IMR-90 (cell line): ENCODE measurements at regions not wholly inside any gene's neighbourhood (a gene's known extent, or its start where the extent isn't known, plus 50 kb on each side); places are given as distances from the start of the nearest gene placed in this dataset.

Experiments used
- ATAC-seq: fragments of 200-7000 bp; cut with Tn5 transposase; 2 replicates; pipeline ENCODE4 v1.9.1; 2020; ENCODE audit warnings: low read depth, mild to moderate bottlenecking, moderate library complexity
- BruUV-seq: library from RNA; stranded (reverse); fragments of 400-500 nt; replicated peaks from 2 replicates; lab custom pipeline; 2021; lab: Mats Ljungman, UMichigan
- CTCF ChIA-PET: fragments of 300-600 bp; formaldehyde crosslinking; extraction: SDS; loops from one replicate; lab custom pipeline; 2021; ENCODE audit warnings: antibody characterized with exemption; lab: Yijun Ruan, JAX
- POLR2A ChIA-PET: fragments of 300-600 bp; sonication (Branson Sonifier 250); formaldehyde crosslinking; loops from one replicate; lab custom pipeline; 2022; ENCODE audit warnings: antibody characterized with exemption; ENCODE audit not compliant: unreplicated experiment; lab: Charles Lee
- DNase-seq: peaks from one replicate; pipeline ENCODE4 v3.0.0; 2013
- H2AFZ ChIP-seq: replicated peaks from 2 replicates; pipeline ENCODE3; 2013; ENCODE audit warnings: low read length, mild to moderate bottlenecking; ENCODE audit not compliant: poor library complexity
- H2AK5ac ChIP-seq: 2 replicates; pipeline ENCODE4 v1.6.1; 2013; ENCODE audit warnings: low read depth, low read length, inconsistent platforms
- H2AK9ac ChIP-seq: replicated peaks from 2 replicates; pipeline ENCODE3; 2013; ENCODE audit warnings: mild to moderate bottlenecking, low read depth, low read length, moderate library complexity; ENCODE audit not compliant: poor library complexity
- H2BK120ac ChIP-seq: 2 replicates; pipeline ENCODE4 v1.6.1; 2013; ENCODE audit warnings: low read depth, low read length, inconsistent platforms
- H2BK15ac ChIP-seq: 3 replicates; pipeline ENCODE4 v1.6.1; 2013; ENCODE audit warnings: low read depth, low read length, inconsistent platforms
- H2BK20ac ChIP-seq: 2 replicates; pipeline ENCODE4 v1.6.1; 2013; ENCODE audit warnings: low read depth, mild to moderate bottlenecking, inconsistent platforms, low read length, moderate library complexity
- H2BK5ac ChIP-seq: 2 replicates; pipeline ENCODE4 v1.6.1; 2013; ENCODE audit warnings: mild to moderate bottlenecking, low read depth, low read length, inconsistent platforms; ENCODE audit not compliant: poor library complexity, severe bottlenecking
- H3K14ac ChIP-seq: replicated peaks from 2 replicates; pipeline ENCODE4 v1.6.1; 2013; ENCODE audit warnings: low read depth, low read length, inconsistent platforms
- H3K18ac ChIP-seq: 2 replicates; pipeline ENCODE4 v1.6.1; 2013; ENCODE audit warnings: low read depth, low read length, control low read depth
- H3K23ac ChIP-seq: 2 replicates; pipeline ENCODE4 v1.6.1; 2013; ENCODE audit warnings: low read depth, low read length, inconsistent platforms
- H3K27ac ChIP-seq: 2 replicates; pipeline ENCODE4 v1.5.1; 2013; ENCODE audit warnings: mild to moderate bottlenecking, control low read depth, low read length; ENCODE audit not compliant: insufficient read depth
- H3K27me3 ChIP-seq: 2 replicates; pipeline ENCODE4 v1.6.1; 2013; ENCODE audit warnings: low read length; ENCODE audit not compliant: control insufficient read depth, insufficient read depth
- H3K36me3 ChIP-seq: 2 replicates; pipeline ENCODE4 v1.6.1; 2013; ENCODE audit warnings: low read length, mixed read lengths; ENCODE audit not compliant: control insufficient read depth, insufficient read depth
- H3K4ac ChIP-seq: 2 replicates; pipeline ENCODE4 v1.6.1; 2013; ENCODE audit warnings: low read depth, low read length, inconsistent platforms
- H3K4me1 ChIP-seq: 2 replicates; pipeline ENCODE4 v1.6.1; 2013; ENCODE audit warnings: low read length, mixed read lengths; ENCODE audit not compliant: control insufficient read depth, insufficient read depth
- H3K4me2 ChIP-seq: 2 replicates; pipeline ENCODE4 v1.6.1; 2013; ENCODE audit warnings: low read depth, mild to moderate bottlenecking, control low read depth, low read length, moderate library complexity
- H3K4me3 ChIP-seq: 2 replicates; pipeline ENCODE4 v1.5.1; 2013; ENCODE audit warnings: low read depth, mild to moderate bottlenecking, control low read depth, low read length, moderate library complexity; ENCODE audit not compliant: insufficient read depth
- H3K56ac ChIP-seq: 2 replicates; pipeline ENCODE4 v1.6.1; 2013; ENCODE audit warnings: low read length, inconsistent platforms; ENCODE audit not compliant: insufficient read depth; ENCODE audit errors: extremely low read depth
- H3K79me1 ChIP-seq, 2 experiments: 2 replicates each; pipeline ENCODE4 v1.6.1; 2013; ENCODE audit warnings: low read length in 2 of 2, inconsistent platforms in 1 of 2, low read depth in 1 of 2
- H3K9ac ChIP-seq: 2 replicates; pipeline ENCODE4 v1.6.1; 2013; ENCODE audit warnings: low read depth, low read length, control low read depth
- H3K9me1 ChIP-seq: 2 replicates; pipeline ENCODE4 v1.6.1; 2013; ENCODE audit warnings: low read length, inconsistent platforms; ENCODE audit not compliant: insufficient read depth
- H3K9me3 ChIP-seq: 2 replicates; pipeline ENCODE4 v1.6.1; 2013; ENCODE audit warnings: low read length; ENCODE audit not compliant: control insufficient read depth, insufficient read depth
- H4K20me1 ChIP-seq: 2 replicates; pipeline ENCODE4 v1.6.1; 2013; ENCODE audit warnings: low read length, inconsistent platforms; ENCODE audit not compliant: insufficient read depth
- H4K5ac ChIP-seq: 2 replicates; pipeline ENCODE4 v1.6.1; 2013; ENCODE audit warnings: mild to moderate bottlenecking, low read depth, low read length, control low read depth
- H4K8ac ChIP-seq, 2 experiments: 2 replicates each; pipeline ENCODE4 v1.6.1; 2013; ENCODE audit warnings: low read depth in 2 of 2, low read length in 2 of 2, control low read depth in 1 of 2, inconsistent platforms in 1 of 2
- H4K91ac ChIP-seq: 2 replicates; pipeline ENCODE4 v1.6.1; 2013; ENCODE audit warnings: low read depth, low read length, inconsistent platforms; ENCODE audit not compliant: insufficient read depth
- BHLHE40 ChIP-seq: fragments of 150-350 bp; IDR thresholded peaks from 2 replicates; pipeline ENCODE4 v1.6.1; 2016; ENCODE audit warnings: mild to moderate bottlenecking, low read depth, low read length
- CEBPB ChIP-seq: IDR thresholded peaks from 2 replicates; pipeline ENCODE4 v1.6.1; 2012; ENCODE audit warnings: low read depth, low read length, improper control_type of control experiment
- CHD1 ChIP-seq: IDR thresholded peaks from 2 replicates; pipeline ENCODE4 v1.6.1; 2012; ENCODE audit warnings: low read depth, low read length, improper control_type of control experiment
- CTCF ChIP-seq: conservative IDR thresholded peaks from 2 replicates; pipeline ENCODE4 v1.5.1; 2012; ENCODE audit warnings: mild to moderate bottlenecking, low read depth, low read length, improper control_type of control experiment
- ELK1 ChIP-seq: fragments of 150-350 bp; IDR thresholded peaks from 2 replicates; pipeline ENCODE4 v1.6.1; 2016; ENCODE audit warnings: low read depth, mild to moderate bottlenecking, low read length, moderate library complexity, borderline replicate concordance
- FOS ChIP-seq: fragments of 150-350 bp; IDR thresholded peaks from 2 replicates; pipeline ENCODE4 v1.6.1; 2016; ENCODE audit warnings: low read depth, low read length
- MAFK ChIP-seq: IDR thresholded peaks from 2 replicates; pipeline ENCODE4 v1.6.1; 2012; ENCODE audit warnings: low read depth, low read length, improper control_type of control experiment
- MXI1 ChIP-seq: IDR thresholded peaks from 2 replicates; pipeline ENCODE4 v1.6.1; 2012; ENCODE audit warnings: low read depth, mild to moderate bottlenecking, low read length, moderate library complexity, borderline replicate concordance
- NFE2L2 ChIP-seq: fragments of 150-350 bp; IDR thresholded peaks from 2 replicates; pipeline ENCODE4 v1.6.1; 2016; ENCODE audit warnings: low read depth, mild to moderate bottlenecking, low read length
- POLR2A ChIP-seq: IDR thresholded peaks from 2 replicates; pipeline ENCODE4 v1.6.1; 2012; ENCODE audit warnings: mild to moderate bottlenecking, low read depth, low read length
- RCOR1 ChIP-seq: IDR thresholded peaks from 2 replicates; pipeline ENCODE4 v1.6.1; 2012; ENCODE audit warnings: mild to moderate bottlenecking, low read length, improper control_type of control experiment; ENCODE audit not compliant: insufficient replicate concordance
- SMC3 ChIP-seq: fragments of 150-350 bp; IDR thresholded peaks from 2 replicates; pipeline ENCODE4 v1.6.1; 2016; ENCODE audit warnings: low read depth, mild to moderate bottlenecking, antibody characterized with exemption, low read length, moderate library complexity
- USF2 ChIP-seq: fragments of 150-350 bp; IDR thresholded peaks from 2 replicates; pipeline ENCODE4 v1.6.1; 2017; ENCODE audit warnings: mild to moderate bottlenecking, antibody characterized with exemption, low read length, low read depth
- WGBS, 2 experiments: methylation state at CpG; one replicate each; pipeline versions ENCODE4 v1.1.5 to v1.1.7; 2013; ENCODE audit warnings: missing lambda C conversion rate in 2 of 2; ENCODE audit not compliant: insufficient read length in 1 of 2; ENCODE audit errors: extremely low coverage in 2 of 2; 5-methylcytosine and 5-hydroxymethylcytosine counted together
- dilution Hi-C: fragments of 300-500 bp; cut with HindIII; formaldehyde crosslinking; loops from one replicate; pipeline ENCODE4 v1.14.3; 2018; ENCODE audit warnings: low sequenced_read_pairs; ENCODE audit not compliant: unreplicated experiment
- in situ Hi-C: fragments of 300-500 bp; cut with MboI; formaldehyde crosslinking; loops from 3 replicates; pipeline ENCODE4 v1.14.3; 2019; ENCODE audit warnings: low sequenced_read_pairs, inconsistent platforms, mixed read lengths
- intact Hi-C: fragments of 100-400 bp; cut with micrococcal nuclease; formaldehyde crosslinking; loops from 2 replicates; pipeline ENCODE4 v1.10.0; 2022

- Histone ChIP-seq H2BK120ac (no peak overlapping the region), H3K56ac (no peak overlapping the region), H3K18ac (no peak overlapping the region), H3K79me1 (no peaks in the 10 kb centered on the region), H3K23ac (no peak overlapping the region), H4K20me1 (no peaks in the 10 kb centered on the region), H3K4me1 (no peaks in the 10 kb centered on the region), H3K4me3 (no peak overlapping the region), H3K9me1 (no peaks in the 10 kb centered on the region), H3K4me2 (no peak overlapping the region), H4K91ac (no peak overlapping the region), H2AK5ac (no peak overlapping the region), H4K5ac (no peak overlapping the region), H3K36me3 (no peaks in the 10 kb centered on the region), H2AK9ac (no peak overlapping the region), H3K14ac (no peak overlapping the region), H2BK5ac (no peak overlapping the region), H3K9ac (no peak overlapping the region), H3K4ac (no peak overlapping the region), H2BK20ac (no peak overlapping the region), H4K8ac (no peak overlapping the region), H3K9me3 (no peaks in the 10 kb centered on the region), H3K27me3 (no peaks in the 10 kb centered on the region; the same call in 1 of the 2 replicates), H2BK15ac (no peak overlapping the region), H3K27ac (no peak overlapping the region), H2AFZ (no peak overlapping the region)
- ChIA-PET POLR2A (no interaction called here), CTCF (no interaction called here)
- no peak for TF ChIP-seq USF2
- no peak for TF ChIP-seq MAFK
- TF ChIP-seq ELK1, result no peak
- no peak for TF ChIP-seq BHLHE40
- no peak for TF ChIP-seq CEBPB
- TF ChIP-seq SMC3, result no peak
- no peak for TF ChIP-seq POLR2A
- TF ChIP-seq NFE2L2, result no peak
- no peak for TF ChIP-seq RCOR1
- TF ChIP-seq CHD1, result no peak
- TF ChIP-seq MXI1, result no peak
- TF ChIP-seq CTCF, result no peak
- no peak for TF ChIP-seq FOS
- WGBS, 2 experiments, result no CpG with 5 or more reads among the region's 2 CpGs
- no peak for DNase-seq
- in situ Hi-C loops (no loop called here), dilution Hi-C loops (no loop called here), intact Hi-C loops (no loop called here)
- no peak for ATAC-seq
- BruUV-seq, result no TSS peak
These were observed 609.2 kb downstream of the CSNK1G3 start for GRCh38 chr5:124121198-124121597.
